Type B pancreatic cell (in vitro differentiated cells): ENCODE measurements at regions not wholly inside any gene's neighbourhood (a gene's known extent, or its start where the extent isn't known, plus 50 kb on each side); places are given as distances from the start of the nearest gene placed in this dataset.

Experiments used
- DNase-seq: peaks from one replicate; pipeline ENCODE4 v3.0.0; 2021; ENCODE audit warnings: mixed read lengths; ENCODE audit not compliant: unreplicated experiment; ENCODE audit errors: extremely low spot score
- H3K27ac Mint-ChIP-seq: 2 replicates; pipeline ENCODE4 v1.8.0; 2021; ENCODE audit warnings: mild to moderate bottlenecking, mixed read lengths
- H3K27me3 Mint-ChIP-seq: 2 replicates; pipeline ENCODE4 v1.8.0; 2021; ENCODE audit warnings: mixed read lengths
- H3K36me3 Mint-ChIP-seq: 2 replicates; pipeline ENCODE4 v1.8.0; 2021; ENCODE audit warnings: mixed read lengths
- H3K4me1 Mint-ChIP-seq: one replicate; pipeline ENCODE4 v1.8.0; 2021; ENCODE audit warnings: mixed read lengths; ENCODE audit not compliant: unreplicated experiment
- H3K4me3 Mint-ChIP-seq: 2 replicates; pipeline ENCODE4 v1.8.0; 2021; ENCODE audit warnings: mild to moderate bottlenecking, mixed read lengths
- H3K9me3 Mint-ChIP-seq: 2 replicates; pipeline ENCODE4 v1.8.0; 2021; ENCODE audit warnings: mixed read lengths
- TF ChIP-seq, protein P1 (sequence below): fragments of 200-600 bp; sonication (generic); conservative IDR thresholded peaks from 2 replicates; pipeline ENCODE4 v1.5.0; 2021; ENCODE audit warnings: antibody characterized with exemption, mild to moderate bottlenecking

DNA sequence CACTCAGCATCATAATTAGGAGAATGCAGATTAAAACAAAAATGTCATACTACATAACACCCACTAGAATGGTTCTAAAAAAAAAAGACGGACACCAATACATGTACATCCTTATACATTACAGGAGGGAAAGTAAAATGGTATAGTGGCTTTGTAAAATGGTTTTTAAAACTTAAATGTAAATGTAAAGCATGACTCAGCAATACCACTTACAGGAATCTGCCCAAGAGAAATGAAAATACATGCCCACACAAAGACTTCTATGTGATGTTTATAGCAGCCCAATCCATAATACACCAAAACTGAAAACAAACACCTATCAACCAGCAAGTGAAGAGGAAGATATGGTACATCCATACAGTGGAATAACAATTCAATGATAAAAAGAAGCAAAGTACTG lies 939.1 kb upstream of the ACO1 start:
- H3K4me3 Mint-ChIP-seq, result no peak overlapping the region
- no peak overlapping the region for H3K27ac Mint-ChIP-seq
- TF ChIP-seq, protein P1, sequence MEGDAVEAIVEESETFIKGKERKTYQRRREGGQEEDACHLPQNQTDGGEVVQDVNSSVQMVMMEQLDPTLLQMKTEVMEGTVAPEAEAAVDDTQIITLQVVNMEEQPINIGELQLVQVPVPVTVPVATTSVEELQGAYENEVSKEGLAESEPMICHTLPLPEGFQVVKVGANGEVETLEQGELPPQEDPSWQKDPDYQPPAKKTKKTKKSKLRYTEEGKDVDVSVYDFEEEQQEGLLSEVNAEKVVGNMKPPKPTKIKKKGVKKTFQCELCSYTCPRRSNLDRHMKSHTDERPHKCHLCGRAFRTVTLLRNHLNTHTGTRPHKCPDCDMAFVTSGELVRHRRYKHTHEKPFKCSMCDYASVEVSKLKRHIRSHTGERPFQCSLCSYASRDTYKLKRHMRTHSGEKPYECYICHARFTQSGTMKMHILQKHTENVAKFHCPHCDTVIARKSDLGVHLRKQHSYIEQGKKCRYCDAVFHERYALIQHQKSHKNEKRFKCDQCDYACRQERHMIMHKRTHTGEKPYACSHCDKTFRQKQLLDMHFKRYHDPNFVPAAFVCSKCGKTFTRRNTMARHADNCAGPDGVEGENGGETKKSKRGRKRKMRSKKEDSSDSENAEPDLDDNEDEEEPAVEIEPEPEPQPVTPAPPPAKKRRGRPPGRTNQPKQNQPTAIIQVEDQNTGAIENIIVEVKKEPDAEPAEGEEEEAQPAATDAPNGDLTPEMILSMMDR, result no peak
- H3K36me3 Mint-ChIP-seq, result no peaks in the 10 kb centered on the region
- DNase-seq, result no peak
- H3K4me1 Mint-ChIP-seq, result peaks cover 10% of the 10 kb centered on the region
- H3K27me3 Mint-ChIP-seq, result no peaks in the 10 kb centered on the region
- no peaks in the 10 kb centered on the region for H3K9me3 Mint-ChIP-seq

DNA sequence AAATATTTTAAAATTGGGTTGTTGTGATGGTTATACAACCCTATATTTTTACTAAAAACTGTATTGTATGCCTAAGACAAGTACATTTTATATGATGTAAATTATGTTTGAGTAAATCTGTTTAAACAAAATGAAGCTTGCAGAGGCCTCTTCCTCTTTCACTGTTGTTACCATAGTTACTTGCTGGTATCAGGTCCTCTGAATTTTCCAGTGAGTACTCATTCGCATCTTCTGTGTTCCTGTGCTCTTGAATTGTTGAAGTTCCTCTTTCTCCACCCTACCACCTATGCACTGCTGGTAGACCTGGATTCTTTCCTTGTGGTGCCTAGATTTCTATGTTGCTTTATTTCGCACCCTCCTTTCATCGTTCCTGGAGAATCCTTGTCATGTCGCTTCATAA lies 938.5 kb upstream of the ACO1 start:
- H3K4me3 Mint-ChIP-seq, result no peak overlapping the region
- TF ChIP-seq, protein P1, result no peak
- DNase-seq, result no peak
- H3K9me3 Mint-ChIP-seq, result no peaks in the 10 kb centered on the region
- H3K4me1 Mint-ChIP-seq, result peaks cover 10% of the 10 kb centered on the region
- H3K36me3 Mint-ChIP-seq, result no peaks in the 10 kb centered on the region
- H3K27ac Mint-ChIP-seq, result no peak overlapping the region
- no peaks in the 10 kb centered on the region for H3K27me3 Mint-ChIP-seq

DNA sequence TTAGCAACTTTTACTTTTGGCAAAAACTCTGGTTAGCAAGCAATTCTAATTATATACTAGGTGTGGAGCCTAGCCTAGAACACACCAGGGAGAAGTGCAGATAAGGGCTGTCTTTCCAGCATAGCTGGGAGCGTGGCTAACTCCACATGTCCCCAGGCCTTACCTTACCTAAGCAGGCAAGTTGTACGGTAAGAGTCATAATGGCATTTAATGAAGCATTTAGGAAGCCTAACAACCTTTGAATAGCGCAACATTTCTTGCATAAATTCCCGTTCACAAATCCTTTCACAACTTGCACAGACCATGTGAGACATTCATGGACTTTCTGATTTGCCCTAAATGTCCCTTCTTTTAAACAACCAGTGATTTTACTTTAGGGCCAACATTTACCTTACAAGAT lies 917.4 kb upstream of the ACO1 start:
- H3K27me3 Mint-ChIP-seq, result no peaks in the 10 kb centered on the region
- no peaks in the 10 kb centered on the region for H3K4me1 Mint-ChIP-seq
- no peak for DNase-seq
- no peak overlapping the region for H3K4me3 Mint-ChIP-seq
- no peaks in the 10 kb centered on the region for H3K36me3 Mint-ChIP-seq
- no peak overlapping the region for H3K27ac Mint-ChIP-seq
- H3K9me3 Mint-ChIP-seq, result peaks cover 5% of the 10 kb centered on the region
- TF ChIP-seq, protein P1, result no peak

DNA sequence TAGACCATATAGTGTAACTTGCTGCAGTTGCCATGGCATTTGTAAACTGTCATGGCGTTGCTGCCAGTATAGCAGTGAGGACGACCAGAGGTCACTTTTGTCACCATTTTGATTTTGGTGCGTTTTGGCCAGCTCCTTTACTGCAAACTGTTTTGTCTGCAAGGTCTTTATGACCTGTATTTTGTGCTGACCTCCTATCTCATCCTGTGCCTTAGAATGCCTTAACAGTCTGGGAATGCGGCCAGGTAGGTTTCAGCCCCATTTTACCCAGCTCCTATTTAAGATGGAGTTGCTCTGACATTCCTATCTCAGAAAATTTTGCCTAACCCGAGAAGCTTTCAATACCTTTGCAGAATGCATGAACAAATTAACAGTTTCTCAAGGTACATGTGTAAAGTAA lies 914.4 kb upstream of the ACO1 start:
- H3K27ac Mint-ChIP-seq, result no peak overlapping the region
- no peak overlapping the region for H3K4me3 Mint-ChIP-seq
- peaks cover 5% of the 10 kb centered on the region for H3K9me3 Mint-ChIP-seq
- H3K27me3 Mint-ChIP-seq, result no peaks in the 10 kb centered on the region
- DNase-seq, result no peak
- no peaks in the 10 kb centered on the region for H3K4me1 Mint-ChIP-seq
- no peaks in the 10 kb centered on the region for H3K36me3 Mint-ChIP-seq
- TF ChIP-seq, protein P1, result no peak

DNA sequence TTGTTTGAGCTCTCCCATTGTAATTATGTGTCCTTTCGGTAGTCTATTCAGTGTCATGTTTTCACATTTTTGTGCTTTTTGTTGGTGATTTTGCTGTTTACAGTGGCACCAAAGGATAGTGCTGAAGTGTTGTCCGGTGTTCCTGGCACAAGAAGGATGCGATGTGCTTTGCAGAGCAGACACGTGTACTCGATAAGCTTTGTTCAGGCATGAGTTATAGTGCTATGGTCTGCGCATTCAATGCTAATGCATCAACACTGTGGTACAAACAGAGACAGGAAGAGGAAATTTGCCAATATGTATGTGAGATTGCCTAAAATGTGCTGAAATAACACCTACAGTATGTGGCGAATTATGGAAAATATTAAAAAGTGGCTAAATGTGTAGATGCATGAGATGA lies 913.4 kb upstream of the ACO1 start:
- no peak for DNase-seq
- no peak overlapping the region for H3K4me3 Mint-ChIP-seq
- H3K27me3 Mint-ChIP-seq, result no peaks in the 10 kb centered on the region
- no peaks in the 10 kb centered on the region for H3K36me3 Mint-ChIP-seq
- TF ChIP-seq, protein P1, result no peak
- peaks cover 5% of the 10 kb centered on the region for H3K9me3 Mint-ChIP-seq
- no peaks in the 10 kb centered on the region for H3K4me1 Mint-ChIP-seq
- H3K27ac Mint-ChIP-seq, result no peak overlapping the region

DNA sequence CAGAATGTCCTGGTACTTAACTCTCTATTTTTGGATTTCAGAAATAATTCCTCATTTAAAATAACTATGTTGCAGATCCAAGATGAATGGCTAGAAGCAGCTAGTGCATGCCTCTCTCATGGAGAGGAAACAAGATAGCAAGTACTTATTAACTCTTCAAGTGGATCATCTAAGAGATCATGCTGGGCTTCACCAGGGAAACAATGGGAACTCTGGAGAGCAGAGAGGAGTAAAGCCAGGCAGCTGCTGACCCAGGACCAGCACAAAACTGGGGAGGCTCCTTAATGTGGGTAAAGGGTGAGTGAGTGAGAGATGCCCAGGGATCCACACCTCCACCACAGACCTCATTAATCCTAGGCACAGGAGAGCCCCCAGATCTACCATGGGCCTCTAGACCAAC lies 897.8 kb upstream of the ACO1 start:
- DNase-seq, result no peak
- Mint-ChIP-seq H3K4me3 (no peak overlapping the region), H3K36me3 (no peaks in the 10 kb centered on the region), H3K4me1 (no peaks in the 10 kb centered on the region), H3K27ac (no peak overlapping the region), H3K9me3 (no peaks in the 10 kb centered on the region), H3K27me3 (no peaks in the 10 kb centered on the region)
- TF ChIP-seq, protein P1, result no peak
